NCI-H524 treated with DMSO at 0.1 percent for 48 hours (cell line): ENCODE measurements at regions not wholly inside any gene's neighbourhood (a gene's known extent, or its start where the extent isn't known, plus 50 kb on each side); places are given as distances from the start of the nearest gene placed in this dataset.

Experiments
- DNase-seq: peaks from one replicate; lab custom pipeline; 2025; lab: John Stamatoyannopoulos, UW

DNA sequence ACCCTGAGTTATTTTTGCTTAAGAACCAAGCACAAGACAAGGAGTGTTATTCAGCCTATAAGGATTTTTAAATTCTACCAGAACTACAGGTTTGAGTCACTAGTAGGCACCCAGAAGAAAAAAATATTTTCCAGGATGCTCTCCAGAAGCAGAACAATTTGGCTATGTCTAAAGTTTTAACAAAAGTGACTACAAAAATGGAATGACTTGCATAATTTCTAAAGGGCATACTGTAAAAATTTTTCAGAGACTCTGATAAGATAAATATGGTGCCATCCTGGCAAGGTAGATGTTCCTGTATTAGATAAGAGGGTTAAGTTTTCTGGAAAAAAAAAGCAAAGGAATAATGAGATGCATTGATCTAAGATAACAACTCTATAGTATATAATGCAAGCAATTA is 68.6 kb upstream of the FAM9A start:
- no peak for DNase-seq

- DNase-seq: no peak
Observed at GRCh38 chrX:8868906-8869305, 67.7 kb upstream of the FAM9A start.

GRCh38 chrX:8868070-8868773 is 67.0 kb upstream of the FAM9A start:
- no peak for DNase-seq

- DNase-seq: no peak
Observed at GRCh38 chrX:8867406-8867805, 66.2 kb upstream of the FAM9A start.

DNA sequence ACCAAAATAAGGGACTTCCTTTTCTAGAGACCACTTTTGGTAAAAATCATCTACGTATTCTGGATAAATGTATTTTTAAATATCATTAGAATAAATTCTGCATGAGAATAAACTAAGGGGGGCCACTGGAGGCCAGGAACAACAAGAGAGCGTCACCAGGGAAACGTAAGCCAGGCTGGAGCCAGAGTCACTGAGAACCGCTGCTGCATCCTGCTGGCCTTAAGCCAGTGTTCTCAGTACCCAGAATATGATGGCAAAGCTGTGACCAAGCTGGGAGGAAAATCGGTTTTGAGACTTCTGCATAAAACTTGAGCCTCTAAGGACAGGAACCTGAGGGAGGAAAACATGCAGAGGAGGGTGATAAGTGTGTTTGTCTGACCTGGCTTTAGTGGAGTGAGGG is 63.0 kb upstream of the FAM9A start:
- DNase-seq: no peak

GRCh38 chrX:8861908-8862307 is 60.7 kb upstream of the FAM9A start:
- DNase-seq: no peak

- no peak for DNase-seq
Observed at GRCh38 chrX:8851231-8851886, 50.2 kb upstream of the FAM9A start.
